GM12892 (cell line): ENCODE measurements at regions not wholly inside any gene's neighbourhood (a gene's known extent, or its start where the extent isn't known, plus 50 kb on each side); places are given as distances from the start of the nearest gene placed in this dataset.

Source experiments
- POLR2A ChIP-seq: IDR thresholded peaks from 2 replicates; pipeline ENCODE4 v1.6.1; 2011; ENCODE audit warnings: low read depth, low read length, control low read depth
- POLR2AphosphoS5 ChIP-seq: IDR thresholded peaks from 2 replicates; pipeline ENCODE4 v1.6.1; 2011; ENCODE audit warnings: low read depth, low read length, control low read depth
- TAF1 ChIP-seq: IDR thresholded peaks from 2 replicates; pipeline ENCODE4 v1.6.1; 2011; ENCODE audit warnings: low read depth, mild to moderate bottlenecking, control low read depth, low read length, borderline replicate concordance

GRCh38 chr13:38563739-38564138 lies 123.1 kb upstream of the FREM2 start:
- TF ChIP-seq POLR2AphosphoS5 (no peak), POLR2A (no peak), TAF1 (no peak)
